ENCODE measurements at regions not wholly inside any gene's neighbourhood (a gene's known extent, or its start where the extent isn't known, plus 50 kb on each side); places are given as distances from the start of the nearest gene placed in this dataset.

DNA sequence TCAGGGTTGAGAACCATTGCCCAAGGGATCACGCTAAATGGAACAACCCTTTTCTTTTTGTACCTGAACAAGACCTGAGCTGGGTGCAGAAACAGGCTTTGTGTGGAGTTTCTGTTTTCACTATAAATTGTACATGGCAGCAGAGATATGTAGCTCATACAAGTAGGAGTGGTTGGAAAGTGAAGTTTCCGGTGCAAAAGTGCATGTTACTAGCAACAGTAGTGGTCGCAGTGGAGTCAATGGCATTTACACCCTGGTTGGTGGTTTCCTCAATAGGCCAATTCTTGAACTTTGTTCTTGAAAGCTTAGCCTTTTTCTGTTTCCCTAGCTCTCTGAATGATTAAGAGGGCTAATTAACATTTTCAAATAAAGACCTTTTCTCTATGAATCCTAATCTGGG, 170.7 kb downstream of the NEBL start:
- DNase-seq: no peak
- TF ChIP-seq GATA1 (IDR thresholded peaks at IDR 0.05; ENCODE audit: low read depth, low read length): no peak
- no peak for TF ChIP-seq POLR2A (IDR thresholded peaks at IDR 0.05; ENCODE audit: low read length)

DNA sequence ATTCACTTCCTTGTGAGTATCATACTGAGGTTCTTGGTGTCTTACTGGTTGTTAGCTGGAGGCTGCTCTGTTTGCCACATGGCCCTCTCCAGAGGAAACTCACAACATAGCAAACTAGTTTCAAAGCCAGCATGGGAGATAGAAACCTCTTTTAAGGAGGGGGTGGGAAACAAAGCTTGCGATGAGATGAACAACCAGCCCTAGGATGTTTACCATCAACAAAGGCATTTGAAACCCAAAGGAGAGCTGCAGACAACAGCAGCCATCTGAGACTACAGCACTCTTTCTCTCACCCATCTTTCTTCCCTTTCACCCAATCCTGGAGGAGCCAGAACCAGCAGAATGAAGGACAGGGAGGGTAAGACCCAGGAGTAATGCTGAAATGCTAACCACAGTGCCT, 182.1 kb downstream of the NEBL start:
- TF ChIP-seq GATA1 (IDR thresholded peaks at IDR 0.05; ENCODE audit: low read depth, low read length): no peak
- TF ChIP-seq POLR2A (IDR thresholded peaks at IDR 0.05; ENCODE audit: low read length): no peak

DNA sequence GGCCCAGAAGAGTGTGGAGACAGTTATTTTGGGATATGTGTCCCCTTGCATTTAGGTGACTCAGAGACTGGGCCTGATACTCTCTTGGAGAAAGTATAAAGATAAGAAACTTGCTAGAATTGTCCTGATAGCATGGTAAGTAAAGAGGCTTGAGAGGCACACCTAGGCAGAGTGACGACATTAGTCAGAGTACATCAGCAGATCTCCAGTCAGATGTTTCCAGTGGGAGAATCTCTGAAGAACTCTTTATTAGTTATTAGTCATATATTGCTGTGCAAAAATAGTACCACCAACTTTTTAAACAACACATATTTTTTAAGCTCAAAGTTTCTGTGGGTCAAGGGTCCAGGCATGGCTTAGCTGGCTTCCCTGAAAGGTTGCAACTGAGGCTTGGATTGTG, 182.6 kb downstream of the NEBL start:
- no peak for DNase-seq
- no peak for TF ChIP-seq GATA1 (IDR thresholded peaks at IDR 0.05; ENCODE audit: low read depth, low read length)
- TF ChIP-seq POLR2A (IDR thresholded peaks at IDR 0.05; ENCODE audit: low read length): no peak

More for the DNA sequence above, 182.1 kb downstream of the NEBL start:
- DNase-seq: no peak

DNA sequence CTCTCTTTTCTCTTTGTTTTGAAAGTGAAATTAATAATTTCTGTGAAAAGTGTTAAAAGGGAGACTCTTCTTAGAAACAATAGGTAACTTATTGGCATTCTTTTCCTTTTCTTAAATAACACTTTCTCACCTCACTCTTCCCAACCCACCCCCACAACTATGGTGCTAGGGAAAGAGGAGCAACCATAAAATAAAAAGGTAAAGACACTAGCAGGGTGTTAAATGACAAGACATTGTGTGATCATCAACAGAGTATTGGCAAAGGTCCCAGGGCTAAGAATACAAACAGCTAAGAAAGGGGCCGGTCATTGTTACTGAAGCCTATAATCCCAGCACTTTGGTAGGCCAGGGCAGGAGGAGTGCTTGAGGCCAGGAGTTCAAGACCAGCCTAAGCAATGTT, 183.7 kb downstream of the NEBL start:
- DNase-seq: no peak
- TF ChIP-seq POLR2A (IDR thresholded peaks at IDR 0.05; ENCODE audit: low read length) (no peak), GATA1 (IDR thresholded peaks at IDR 0.05; ENCODE audit: low read depth, low read length) (no peak)

DNA sequence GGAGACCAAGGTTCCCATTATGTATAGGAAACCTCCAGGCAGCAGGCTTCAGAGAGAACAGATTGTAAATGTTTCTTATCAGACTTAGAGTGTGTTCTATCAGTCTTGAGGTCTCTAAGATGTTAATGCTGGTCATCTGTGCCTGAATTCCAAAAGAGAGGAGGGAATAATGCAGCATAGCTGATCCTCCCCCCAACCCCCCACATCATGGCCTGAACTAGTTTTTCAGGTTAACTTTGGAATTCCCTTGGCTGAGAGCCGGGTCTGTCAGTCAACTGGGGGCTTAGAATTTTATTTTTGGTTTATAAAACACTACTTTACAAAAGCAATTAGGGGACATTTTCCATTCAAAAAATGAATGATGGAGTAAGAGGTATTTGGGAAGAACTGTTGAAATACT, 184.3 kb downstream of the NEBL start:
- TF ChIP-seq POLR2A (IDR thresholded peaks at IDR 0.05; ENCODE audit: low read length) (no peak), GATA1 (IDR thresholded peaks at IDR 0.05; ENCODE audit: low read depth, low read length) (no peak)
- DNase-seq: no peak

DNA sequence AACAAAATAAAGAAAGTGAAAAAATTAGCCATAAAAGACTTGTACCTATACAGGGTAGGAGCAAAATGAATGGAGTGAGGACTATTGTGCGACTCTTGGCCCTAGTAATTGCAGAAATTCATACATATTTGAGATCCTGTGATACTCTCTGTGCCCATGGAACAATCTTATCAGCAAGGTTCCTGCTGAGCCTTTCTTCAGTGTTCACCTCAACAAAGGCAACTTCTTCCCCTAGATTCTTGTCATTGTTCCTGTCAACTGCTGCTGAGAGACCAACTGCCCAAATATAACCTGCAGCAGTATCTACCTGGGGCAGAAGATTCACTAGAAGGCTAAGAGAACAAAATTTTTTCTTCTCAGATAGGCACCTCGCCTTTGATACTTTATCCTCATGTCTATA, 187.4 kb downstream of the NEBL start:
- TF ChIP-seq POLR2A (IDR thresholded peaks at IDR 0.05; ENCODE audit: low read length) (no peak), GATA1 (IDR thresholded peaks at IDR 0.05; ENCODE audit: low read depth, low read length) (no peak)
- DNase-seq: no peak

DNA sequence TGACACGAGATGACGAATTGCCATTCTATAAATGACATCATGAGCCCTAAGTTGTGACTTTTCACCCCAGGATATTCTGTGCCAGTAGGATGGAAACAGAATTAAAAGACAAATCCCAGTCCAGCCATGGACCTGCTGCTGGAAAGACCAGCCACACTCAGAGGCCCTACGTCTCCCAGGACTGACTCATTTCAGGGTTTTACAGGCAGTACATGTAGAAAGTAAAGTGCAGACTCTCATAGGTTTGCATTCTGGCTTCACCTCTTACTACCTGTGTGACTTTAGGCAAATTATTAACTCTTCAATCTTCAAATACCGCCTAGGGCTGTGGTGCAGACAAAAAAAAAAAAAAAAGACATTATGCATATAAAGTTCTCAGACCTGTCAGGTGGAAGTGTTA, 188.8 kb downstream of the NEBL start:
- TF ChIP-seq POLR2A (IDR thresholded peaks at IDR 0.05; ENCODE audit: low read length) (no peak), GATA1 (IDR thresholded peaks at IDR 0.05; ENCODE audit: low read depth, low read length) (no peak)
- no peak for DNase-seq

DNA sequence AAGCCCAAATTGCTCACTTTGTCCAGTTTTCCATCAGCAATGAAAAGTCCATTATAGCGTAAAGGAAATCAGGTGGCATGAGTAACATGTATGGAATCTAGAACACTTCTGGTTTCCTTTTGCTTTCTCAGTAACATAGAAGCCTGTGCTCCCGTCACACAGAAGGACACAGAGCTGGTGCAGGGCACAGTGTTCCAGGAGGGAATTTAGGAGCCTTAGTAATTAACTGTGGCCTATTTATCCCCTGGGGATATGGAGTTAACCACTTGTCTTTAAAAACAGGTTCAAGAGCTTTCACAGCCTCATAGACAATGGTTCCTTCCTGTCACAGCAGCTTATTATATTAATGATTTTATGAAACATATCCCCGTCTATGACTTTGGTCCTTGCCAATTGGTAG, 189.9 kb downstream of the NEBL start:
- DNase-seq: no peak
- TF ChIP-seq POLR2A (IDR thresholded peaks at IDR 0.05; ENCODE audit: low read length) (no peak), GATA1 (IDR thresholded peaks at IDR 0.05; ENCODE audit: low read depth, low read length) (no peak)

DNA sequence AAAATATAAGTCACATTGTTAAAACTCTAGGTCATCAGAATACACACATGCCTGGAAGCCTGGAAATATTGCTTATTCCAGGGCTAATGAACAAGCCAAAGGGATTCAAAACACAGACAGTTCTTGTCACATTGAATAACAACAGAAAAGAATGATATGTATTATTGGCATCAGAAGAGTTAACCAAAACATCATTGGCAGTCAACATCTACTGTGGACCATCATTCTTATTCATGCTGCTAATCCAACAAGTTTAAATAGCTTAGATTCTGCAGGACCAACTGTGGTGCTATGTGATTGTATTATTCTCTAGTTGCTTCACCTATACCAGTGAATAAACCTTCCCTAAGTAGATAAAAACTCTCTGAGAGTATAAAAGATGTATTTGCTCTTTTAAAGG, 198.3 kb downstream of the NEBL start:
- TF ChIP-seq POLR2A (IDR thresholded peaks at IDR 0.05; ENCODE audit: low read length) (no peak), GATA1 (IDR thresholded peaks at IDR 0.05; ENCODE audit: low read depth, low read length) (no peak)
- no peak for DNase-seq

DNA sequence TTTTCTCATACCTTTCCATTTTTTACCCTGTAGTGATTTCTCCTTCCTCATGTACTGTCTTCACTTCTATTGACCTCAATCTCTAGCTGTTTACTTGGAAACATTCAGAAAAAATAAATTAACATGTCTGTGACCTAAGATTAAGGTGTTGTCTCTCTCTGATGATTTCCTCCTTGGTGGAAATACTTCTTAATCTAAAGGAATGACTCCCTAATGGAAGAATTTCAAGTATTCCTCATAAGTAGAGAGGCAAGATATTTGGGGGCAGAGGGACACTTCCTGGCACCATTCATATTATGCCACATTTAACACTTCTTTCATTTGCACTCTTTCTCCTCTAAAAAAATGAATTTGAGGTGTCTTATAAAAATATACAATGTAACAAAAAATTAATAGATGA, 202.8 kb downstream of the NEBL start:
- TF ChIP-seq GATA1 (IDR thresholded peaks at IDR 0.05; ENCODE audit: low read depth, low read length) (no peak), POLR2A (IDR thresholded peaks at IDR 0.05; ENCODE audit: low read length) (no peak)
- no peak for DNase-seq

DNA sequence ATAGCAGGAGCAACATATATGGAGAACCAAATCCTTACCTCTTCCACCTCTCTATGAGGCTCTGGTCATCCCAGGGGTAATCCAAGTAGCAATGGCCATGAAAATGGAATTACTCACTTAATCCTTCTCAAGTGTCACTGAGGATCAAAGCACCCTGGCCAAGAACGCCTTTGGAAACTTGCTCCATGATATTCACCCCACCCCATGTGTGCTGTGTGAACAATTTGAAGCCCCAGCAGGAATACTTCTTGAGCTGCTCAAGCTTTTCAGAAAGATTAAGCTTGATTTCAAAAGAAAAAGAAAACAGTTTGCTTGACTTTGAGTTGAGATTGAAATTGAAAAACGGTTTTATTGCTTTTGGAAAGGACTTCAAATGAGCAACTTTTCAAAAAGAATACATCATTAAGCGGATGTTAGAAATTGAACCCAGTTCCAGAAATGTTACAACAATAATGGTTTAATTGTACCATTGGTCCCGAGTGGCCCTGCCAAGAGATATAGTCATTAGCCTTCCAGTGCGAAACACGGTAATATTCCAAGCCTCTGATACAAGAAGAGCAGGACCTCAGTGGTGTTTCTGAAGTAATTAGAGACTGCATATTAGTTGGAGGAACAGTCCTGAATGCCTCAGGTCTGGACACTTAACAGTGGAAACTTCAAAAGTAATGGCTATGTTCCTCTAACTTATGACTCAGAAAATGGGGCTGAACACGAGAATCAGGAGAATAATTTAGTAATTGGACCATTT, 208.1 kb downstream of the NEBL start:
- DNase-seq: no peak
- no peak for TF ChIP-seq GATA1 (IDR thresholded peaks at IDR 0.05; ENCODE audit: low read depth, low read length)
- TF ChIP-seq POLR2A (IDR thresholded peaks at IDR 0.05; ENCODE audit: low read length): no peak

DNA sequence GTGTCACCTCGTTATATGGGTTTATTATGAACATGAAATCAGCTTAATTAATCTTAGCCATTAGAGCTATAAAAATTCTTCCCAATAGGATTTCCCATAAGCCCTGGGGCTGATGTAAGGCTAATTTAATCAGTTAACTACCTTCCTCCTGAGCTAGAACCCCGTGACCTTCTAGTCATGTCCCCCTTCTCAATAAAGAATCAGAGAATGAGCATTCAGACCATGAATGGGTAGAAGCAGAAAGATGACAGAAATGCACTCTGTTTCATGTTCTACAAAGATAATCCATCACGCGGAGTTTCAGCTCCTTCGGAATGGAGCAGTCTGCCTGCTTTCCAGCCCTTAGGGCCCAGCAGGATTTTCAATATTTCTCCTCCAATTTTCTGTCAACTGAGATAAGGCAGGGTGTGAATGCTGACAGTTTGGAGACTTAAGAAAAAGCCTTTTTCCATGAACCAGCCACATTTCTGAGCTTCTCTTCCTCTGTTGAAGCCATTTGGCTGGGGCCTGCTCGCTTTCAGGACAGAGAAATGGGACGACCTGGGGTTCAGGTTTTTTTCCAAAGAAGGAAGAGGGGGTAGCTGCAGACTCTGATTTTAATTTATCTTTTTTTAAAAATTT, 211.0 kb downstream of the NEBL start:
- DNase-seq: no peak
- TF ChIP-seq GATA1 (IDR thresholded peaks at IDR 0.05; ENCODE audit: low read depth, low read length) (no peak), POLR2A (IDR thresholded peaks at IDR 0.05; ENCODE audit: low read length) (no peak)

DNA sequence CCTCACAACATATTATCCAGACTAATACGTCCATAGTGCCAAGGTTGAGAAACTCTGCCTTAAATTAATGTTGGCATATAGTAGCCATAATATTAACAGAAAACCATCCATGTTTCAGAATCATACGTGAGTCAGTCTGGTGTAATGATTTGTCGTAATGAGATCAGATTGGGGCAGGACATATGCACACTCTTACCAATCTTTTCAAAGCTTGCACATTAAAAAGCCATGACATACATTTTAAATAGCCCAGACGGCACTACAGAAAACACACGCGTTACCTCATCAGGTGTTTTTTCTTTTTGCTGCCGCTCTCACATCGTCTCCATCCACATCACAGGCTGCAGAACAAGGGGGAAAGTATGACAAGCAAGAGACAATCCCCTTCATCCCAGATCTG, 211.6 kb downstream of the NEBL start:
- DNase-seq: no peak
- no peak for TF ChIP-seq POLR2A (IDR thresholded peaks at IDR 0.05; ENCODE audit: low read length)
- no peak for TF ChIP-seq GATA1 (IDR thresholded peaks at IDR 0.05; ENCODE audit: low read depth, low read length)

DNA sequence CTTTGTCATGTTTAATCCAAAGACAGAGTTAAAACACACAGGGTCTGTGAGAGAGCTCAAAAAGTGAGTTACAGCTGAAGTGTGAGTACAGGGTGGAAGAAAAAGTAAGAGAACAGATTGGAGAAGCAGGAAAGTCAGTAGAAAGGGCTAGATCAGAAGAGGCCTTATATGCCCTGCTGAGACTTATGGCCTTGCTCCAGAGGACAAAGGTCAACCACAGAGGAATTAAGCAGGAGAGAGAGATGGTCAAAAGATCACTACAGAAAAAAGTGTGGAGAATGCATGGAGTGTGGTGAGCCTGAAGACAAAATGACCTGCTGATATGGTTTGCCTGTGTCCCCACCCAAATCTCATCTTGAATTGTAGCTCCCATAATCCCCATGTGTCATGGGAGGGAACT, 213.8 kb downstream of the NEBL start:
- no peak for DNase-seq
- TF ChIP-seq POLR2A (IDR thresholded peaks at IDR 0.05; ENCODE audit: low read length) (no peak), GATA1 (IDR thresholded peaks at IDR 0.05; ENCODE audit: low read depth, low read length) (no peak)

DNA sequence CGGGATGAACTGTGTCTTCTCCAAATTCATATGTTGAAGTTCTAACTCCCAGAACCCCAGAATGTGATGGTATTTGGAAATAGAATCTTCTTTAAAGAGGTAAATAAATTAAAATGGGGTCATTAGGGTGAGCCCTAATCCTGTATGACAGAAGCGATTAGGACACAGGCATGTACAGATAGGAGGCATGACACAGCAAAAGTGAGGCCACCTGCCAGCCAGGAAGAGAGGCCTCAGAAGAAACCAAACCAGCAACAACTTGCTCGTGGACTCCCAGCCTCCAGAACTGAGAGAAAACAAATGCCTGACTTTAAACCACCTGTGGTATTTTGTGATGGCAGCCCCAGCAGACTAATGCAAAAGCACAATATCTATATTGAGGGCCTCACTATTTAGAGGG, 214.3 kb downstream of the NEBL start:
- no peak for TF ChIP-seq GATA1 (IDR thresholded peaks at IDR 0.05; ENCODE audit: low read depth, low read length)
- TF ChIP-seq POLR2A (IDR thresholded peaks at IDR 0.05; ENCODE audit: low read length): no peak
- peak; percentile 41 to 61 for DNase-seq
